HepG2 (cell line): ENCODE measurements at regions not wholly inside any gene's neighbourhood (a gene's known extent, or its start where the extent isn't known, plus 50 kb on each side); places are given as distances from the start of the nearest gene placed in this dataset.

Experiments used
- NCOR1 ChIP-seq: fragments of 200-600 bp; sonication (generic); IDR thresholded peaks from 2 replicates; pipeline ENCODE4 v1.7.0; 2017; ENCODE audit warnings: antibody characterized with exemption, low read length, borderline replicate concordance
- TCF12 ChIP-seq, 2 experiments: fragments of 450-650 bp in 1 of 2; sonication (generic) in 1 of 2; formaldehyde crosslinking in 1 of 2; IDR thresholded peaks; 2 replicates each; pipeline versions ENCODE4 v1.6.1 to v1.8.0; 2017 to 2022; ENCODE audit warnings: antibody characterized with exemption in 1 of 2, mild to moderate bottlenecking in 1 of 2, missing genetic modification reagents in 1 of 2, moderate library complexity in 1 of 2
- ZNF274 ChIP-seq: sonication (generic); formaldehyde crosslinking; IDR thresholded peaks from 2 replicates; pipeline ENCODE4 v1.5.1; 2020; ENCODE audit warnings: mild to moderate bottlenecking, missing genetic modification reagents
- ZNF460 ChIP-seq: sonication (generic); formaldehyde crosslinking; IDR thresholded peaks from 2 replicates; pipeline ENCODE4 v1.5.1; 2020; ENCODE audit warnings: missing genetic modification reagents, mild to moderate bottlenecking, borderline replicate concordance
- ZNF780A ChIP-seq: sonication (generic); formaldehyde crosslinking; IDR thresholded peaks from 2 replicates; pipeline ENCODE4 v1.8.0; 2022; ENCODE audit warnings: mild to moderate bottlenecking, missing genetic modification reagents, moderate library complexity
- TF ChIP-seq, protein P1 (sequence below): fragments of 450-650 bp; IDR thresholded peaks from 2 replicates; pipeline ENCODE4 v1.6.1; 2017
- TF ChIP-seq, protein P2 (sequence below): sonication (generic); formaldehyde crosslinking; IDR thresholded peaks from 2 replicates; pipeline ENCODE4 v1.5.0; 2020; ENCODE audit warnings: mild to moderate bottlenecking, missing genetic modification reagents, moderate library complexity

DNA sequence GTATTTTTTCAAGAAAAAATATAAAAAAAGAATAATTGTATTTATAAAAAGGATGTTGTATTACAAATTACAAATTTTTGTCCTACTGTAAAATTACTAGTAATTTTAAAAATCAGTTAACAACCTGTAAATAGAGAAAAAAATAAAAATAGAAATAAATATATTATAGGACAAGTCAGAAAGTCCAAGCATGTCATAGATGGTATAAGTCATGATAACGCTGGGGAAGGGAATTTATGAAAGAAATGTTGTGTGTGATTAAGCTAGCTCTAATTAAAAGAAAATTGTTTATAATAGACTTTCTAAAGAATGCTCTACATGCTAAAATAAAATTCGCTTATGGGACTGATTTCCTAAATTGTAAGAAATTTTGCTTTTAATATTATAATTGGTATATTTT lies 2329.9 kb downstream of the ARAP2 start:
- TF ChIP-seq, protein P1, sequence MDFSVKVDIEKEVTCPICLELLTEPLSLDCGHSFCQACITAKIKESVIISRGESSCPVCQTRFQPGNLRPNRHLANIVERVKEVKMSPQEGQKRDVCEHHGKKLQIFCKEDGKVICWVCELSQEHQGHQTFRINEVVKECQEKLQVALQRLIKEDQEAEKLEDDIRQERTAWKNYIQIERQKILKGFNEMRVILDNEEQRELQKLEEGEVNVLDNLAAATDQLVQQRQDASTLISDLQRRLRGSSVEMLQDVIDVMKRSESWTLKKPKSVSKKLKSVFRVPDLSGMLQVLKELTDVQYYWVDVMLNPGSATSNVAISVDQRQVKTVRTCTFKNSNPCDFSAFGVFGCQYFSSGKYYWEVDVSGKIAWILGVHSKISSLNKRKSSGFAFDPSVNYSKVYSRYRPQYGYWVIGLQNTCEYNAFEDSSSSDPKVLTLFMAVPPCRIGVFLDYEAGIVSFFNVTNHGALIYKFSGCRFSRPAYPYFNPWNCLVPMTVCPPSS, result no peak
- TF ChIP-seq, protein P2, sequence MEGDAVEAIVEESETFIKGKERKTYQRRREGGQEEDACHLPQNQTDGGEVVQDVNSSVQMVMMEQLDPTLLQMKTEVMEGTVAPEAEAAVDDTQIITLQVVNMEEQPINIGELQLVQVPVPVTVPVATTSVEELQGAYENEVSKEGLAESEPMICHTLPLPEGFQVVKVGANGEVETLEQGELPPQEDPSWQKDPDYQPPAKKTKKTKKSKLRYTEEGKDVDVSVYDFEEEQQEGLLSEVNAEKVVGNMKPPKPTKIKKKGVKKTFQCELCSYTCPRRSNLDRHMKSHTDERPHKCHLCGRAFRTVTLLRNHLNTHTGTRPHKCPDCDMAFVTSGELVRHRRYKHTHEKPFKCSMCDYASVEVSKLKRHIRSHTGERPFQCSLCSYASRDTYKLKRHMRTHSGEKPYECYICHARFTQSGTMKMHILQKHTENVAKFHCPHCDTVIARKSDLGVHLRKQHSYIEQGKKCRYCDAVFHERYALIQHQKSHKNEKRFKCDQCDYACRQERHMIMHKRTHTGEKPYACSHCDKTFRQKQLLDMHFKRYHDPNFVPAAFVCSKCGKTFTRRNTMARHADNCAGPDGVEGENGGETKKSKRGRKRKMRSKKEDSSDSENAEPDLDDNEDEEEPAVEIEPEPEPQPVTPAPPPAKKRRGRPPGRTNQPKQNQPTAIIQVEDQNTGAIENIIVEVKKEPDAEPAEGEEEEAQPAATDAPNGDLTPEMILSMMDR (CRISPR knock-in tag), result no peak
- TF ChIP-seq ZNF460 (CRISPR knock-in tag), result no peak
- no peak for TF ChIP-seq NCOR1
- no peak for TF ChIP-seq TCF12 (IDR thresholded peaks at IDR 0.05)
- no peak for TF ChIP-seq TCF12 (CRISPR knock-in tag; IDR thresholded peaks at IDR 0.05)
- no peak for TF ChIP-seq ZNF274 (CRISPR knock-in tag)
- no peak for TF ChIP-seq ZNF780A (CRISPR knock-in tag)
